DND-41 (cell line): ENCODE measurements at regions not wholly inside any gene's neighbourhood (a gene's known extent, or its start where the extent isn't known, plus 50 kb on each side); places are given as distances from the start of the nearest gene placed in this dataset.

ENCODE experiments used
- ATAC-seq: fragments of 200-7000 bp; cut with Tn5 transposase; 3 replicates; pipeline ENCODE4 v1.9.1; 2021; ENCODE audit warnings: low read depth; ENCODE audit not compliant: insufficient read depth
- DNase-seq: peaks from one replicate; pipeline ENCODE4 v3.0.0-alpha.2; 2020
- H2AFZ ChIP-seq: 2 replicates; pipeline ENCODE4 v1.6.0; 2012; ENCODE audit warnings: low read depth, low read length
- H3K27ac ChIP-seq: 2 replicates; pipeline ENCODE4 v1.5.1; 2012; ENCODE audit warnings: low read length, inconsistent platforms
- H3K27me3 ChIP-seq: fragments of 200-600 bp; sonication (generic); 2 replicates; pipeline ENCODE4 v1.6.0; 2012; ENCODE audit warnings: low read length, mild to moderate bottlenecking, inconsistent platforms; ENCODE audit not compliant: insufficient read depth, poor library complexity
- H3K36me3 ChIP-seq: 2 replicates; pipeline ENCODE4 v1.5.1; 2012; ENCODE audit warnings: low read length, inconsistent platforms; ENCODE audit not compliant: insufficient read depth
- H3K4me1 ChIP-seq: 2 replicates; pipeline ENCODE4 v1.5.1; 2012; ENCODE audit warnings: mild to moderate bottlenecking, low read length; ENCODE audit not compliant: insufficient read depth
- H3K4me2 ChIP-seq: 2 replicates; pipeline ENCODE4 v1.6.0; 2012; ENCODE audit warnings: mild to moderate bottlenecking, moderate library complexity, low read length, inconsistent platforms; ENCODE audit not compliant: insufficient read depth
- H3K4me3 ChIP-seq, 2 experiments: fragments of 200-600 bp in 1 of 2; shearing (Covaris generic) in 1 of 2; 2 replicates each; pipeline ENCODE4 v1.5.1; 2012 to 2016; ENCODE audit warnings: inconsistent platforms in 2 of 2, low read length in 2 of 2, mild to moderate bottlenecking in 2 of 2, low read depth in 1 of 2, moderate library complexity in 1 of 2
- H3K79me2 ChIP-seq: 2 replicates; pipeline ENCODE4 v1.6.0; 2012; ENCODE audit warnings: low read length, inconsistent platforms; ENCODE audit not compliant: insufficient read depth
- H3K9ac ChIP-seq: 2 replicates; pipeline ENCODE4 v1.6.0; 2012; ENCODE audit warnings: low read depth, mild to moderate bottlenecking, inconsistent platforms, low read length, moderate library complexity
- H3K9me3 ChIP-seq: 2 replicates; pipeline ENCODE4 v1.5.1; 2012; ENCODE audit warnings: low read length, moderate library complexity, mild to moderate bottlenecking, inconsistent platforms; ENCODE audit not compliant: insufficient read depth, severe bottlenecking
- H4K20me1 ChIP-seq: 2 replicates; pipeline ENCODE4 v1.6.0; 2012; ENCODE audit warnings: low read length; ENCODE audit not compliant: insufficient read depth
- EZH2 ChIP-seq: IDR thresholded peaks from 3 replicates; pipeline ENCODE4 v1.6.1; 2012; ENCODE audit warnings: borderline replicate concordance, low read depth, mild to moderate bottlenecking, moderate library complexity, low read length, inconsistent platforms; ENCODE audit not compliant: severe bottlenecking
- TF ChIP-seq, protein P1 (sequence below): IDR thresholded peaks from 2 replicates; pipeline ENCODE4 v1.5.1; 2012; ENCODE audit warnings: borderline replicate concordance, low read length, moderate library complexity, mild to moderate bottlenecking; ENCODE audit not compliant: poor library complexity, severe bottlenecking; ENCODE audit errors: extremely low read depth

DNA sequence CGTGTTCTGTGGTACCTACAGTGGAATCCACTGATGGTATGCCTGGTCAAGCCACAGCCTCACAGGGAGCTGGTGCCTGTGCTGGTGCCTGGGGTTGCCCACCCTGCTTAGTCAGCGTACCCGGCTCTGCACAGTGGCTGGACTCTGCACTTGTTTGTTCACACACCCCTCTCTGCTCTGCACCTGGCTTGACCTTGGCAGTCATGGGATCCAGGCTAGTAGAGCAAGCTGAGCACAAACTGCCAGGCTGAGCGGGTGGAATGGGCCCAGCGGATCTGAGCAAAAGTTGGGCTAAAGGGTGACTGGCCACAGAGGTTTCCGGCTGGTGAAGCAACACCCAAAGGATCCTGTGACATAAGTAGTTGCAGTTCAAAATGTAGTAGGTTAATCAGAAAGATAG is 163.5 kb downstream of the CDH19 start:
- Histone ChIP-seq H3K4me1 (no peaks in the 10 kb centered on the region), H3K27ac (no peak overlapping the region), H3K4me2 (no peak overlapping the region), H3K27me3 (no peaks in the 10 kb centered on the region), H3K79me2 (no peaks in the 10 kb centered on the region), H4K20me1 (no peaks in the 10 kb centered on the region), H2AFZ (no peak overlapping the region), H3K9me3 (no peaks in the 10 kb centered on the region), H3K4me3 (no peak overlapping the region), H3K9ac (no peak overlapping the region), H3K36me3 (no peaks in the 10 kb centered on the region)
- no peak for ATAC-seq
- TF ChIP-seq, protein P1, sequence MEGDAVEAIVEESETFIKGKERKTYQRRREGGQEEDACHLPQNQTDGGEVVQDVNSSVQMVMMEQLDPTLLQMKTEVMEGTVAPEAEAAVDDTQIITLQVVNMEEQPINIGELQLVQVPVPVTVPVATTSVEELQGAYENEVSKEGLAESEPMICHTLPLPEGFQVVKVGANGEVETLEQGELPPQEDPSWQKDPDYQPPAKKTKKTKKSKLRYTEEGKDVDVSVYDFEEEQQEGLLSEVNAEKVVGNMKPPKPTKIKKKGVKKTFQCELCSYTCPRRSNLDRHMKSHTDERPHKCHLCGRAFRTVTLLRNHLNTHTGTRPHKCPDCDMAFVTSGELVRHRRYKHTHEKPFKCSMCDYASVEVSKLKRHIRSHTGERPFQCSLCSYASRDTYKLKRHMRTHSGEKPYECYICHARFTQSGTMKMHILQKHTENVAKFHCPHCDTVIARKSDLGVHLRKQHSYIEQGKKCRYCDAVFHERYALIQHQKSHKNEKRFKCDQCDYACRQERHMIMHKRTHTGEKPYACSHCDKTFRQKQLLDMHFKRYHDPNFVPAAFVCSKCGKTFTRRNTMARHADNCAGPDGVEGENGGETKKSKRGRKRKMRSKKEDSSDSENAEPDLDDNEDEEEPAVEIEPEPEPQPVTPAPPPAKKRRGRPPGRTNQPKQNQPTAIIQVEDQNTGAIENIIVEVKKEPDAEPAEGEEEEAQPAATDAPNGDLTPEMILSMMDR: no peak
- TF ChIP-seq EZH2: no peak
- no peak for DNase-seq

DNA sequence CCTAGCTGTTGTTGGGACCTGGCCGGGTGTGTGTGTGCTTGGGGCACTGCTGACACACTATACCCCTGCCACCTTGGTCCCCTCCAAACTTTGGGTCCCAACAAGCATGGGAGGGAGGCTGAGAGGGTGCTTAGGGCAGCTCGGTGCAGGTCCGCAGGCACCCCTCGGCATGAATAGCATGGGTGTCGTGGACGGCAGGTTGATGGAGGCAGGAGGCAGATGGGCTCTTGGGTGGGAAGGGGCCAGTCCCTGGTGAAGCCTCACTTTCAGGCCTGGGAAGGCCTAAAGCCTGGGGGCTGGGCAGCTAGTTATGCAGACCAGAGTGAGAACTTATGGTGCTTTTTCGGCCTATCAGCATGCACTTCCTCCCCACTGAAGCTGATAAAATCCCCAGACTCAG is 164.2 kb downstream of the CDH19 start:
- H3K27me3 ChIP-seq: no peaks in the 10 kb centered on the region
- DNase-seq (no peak), ATAC-seq (no peak)
- no peak overlapping the region for H2AFZ ChIP-seq
- no peak overlapping the region for H3K27ac ChIP-seq
- no peak overlapping the region for H3K4me3 ChIP-seq
- no peak overlapping the region for H3K4me2 ChIP-seq
- TF ChIP-seq, protein P1: no peak
- no peak for TF ChIP-seq EZH2
- no peaks in the 10 kb centered on the region for H4K20me1 ChIP-seq
- H3K79me2 ChIP-seq: no peaks in the 10 kb centered on the region
- no peaks in the 10 kb centered on the region for H3K36me3 ChIP-seq
- H3K9me3 ChIP-seq: no peaks in the 10 kb centered on the region
- no peak overlapping the region for H3K9ac ChIP-seq
- H3K4me1 ChIP-seq: no peaks in the 10 kb centered on the region

GRCh38 chr18:66438711-66439536 is 165.0 kb downstream of the CDH19 start:
- ATAC-seq (no peak), DNase-seq (no peak)
- no peaks in the 10 kb centered on the region for H3K79me2 ChIP-seq
- no peaks in the 10 kb centered on the region for H3K27me3 ChIP-seq
- no peaks in the 10 kb centered on the region for H3K9me3 ChIP-seq
- no peaks in the 10 kb centered on the region for H4K20me1 ChIP-seq
- H2AFZ ChIP-seq: no peak overlapping the region
- TF ChIP-seq EZH2: no peak
- TF ChIP-seq, protein P1: no peak
- H3K9ac ChIP-seq: no peak overlapping the region
- H3K27ac ChIP-seq: no peak overlapping the region
- H3K4me1 ChIP-seq: no peaks in the 10 kb centered on the region
- H3K4me3 ChIP-seq: no peak overlapping the region
- no peak overlapping the region for H3K4me2 ChIP-seq
- no peaks in the 10 kb centered on the region for H3K36me3 ChIP-seq
